ENCODE measurements at regions not wholly inside any gene's neighbourhood (a gene's known extent, or its start where the extent isn't known, plus 50 kb on each side); places are given as distances from the start of the nearest gene placed in this dataset.

DNA sequence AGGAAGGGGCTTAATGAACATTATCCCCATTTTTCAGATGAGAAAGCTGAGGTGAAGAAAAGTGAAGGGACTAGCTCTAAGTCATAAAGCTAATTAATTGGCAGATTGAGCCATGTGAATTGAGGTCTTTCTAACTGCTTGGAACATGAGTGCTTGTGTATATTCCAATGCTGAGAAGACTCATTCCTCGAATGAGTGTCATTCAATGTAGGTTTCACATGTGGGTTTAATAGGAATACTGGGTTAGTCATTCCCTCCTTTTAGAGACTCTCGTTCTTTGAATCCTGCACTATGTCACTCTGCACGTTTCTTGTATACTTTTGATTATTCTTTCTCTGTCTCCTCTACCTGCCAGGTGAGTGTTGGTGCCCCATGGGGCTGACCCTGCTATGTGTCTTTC is 218.2 kb downstream of the HRH4 start:
- TF ChIP-seq, protein P1, sequence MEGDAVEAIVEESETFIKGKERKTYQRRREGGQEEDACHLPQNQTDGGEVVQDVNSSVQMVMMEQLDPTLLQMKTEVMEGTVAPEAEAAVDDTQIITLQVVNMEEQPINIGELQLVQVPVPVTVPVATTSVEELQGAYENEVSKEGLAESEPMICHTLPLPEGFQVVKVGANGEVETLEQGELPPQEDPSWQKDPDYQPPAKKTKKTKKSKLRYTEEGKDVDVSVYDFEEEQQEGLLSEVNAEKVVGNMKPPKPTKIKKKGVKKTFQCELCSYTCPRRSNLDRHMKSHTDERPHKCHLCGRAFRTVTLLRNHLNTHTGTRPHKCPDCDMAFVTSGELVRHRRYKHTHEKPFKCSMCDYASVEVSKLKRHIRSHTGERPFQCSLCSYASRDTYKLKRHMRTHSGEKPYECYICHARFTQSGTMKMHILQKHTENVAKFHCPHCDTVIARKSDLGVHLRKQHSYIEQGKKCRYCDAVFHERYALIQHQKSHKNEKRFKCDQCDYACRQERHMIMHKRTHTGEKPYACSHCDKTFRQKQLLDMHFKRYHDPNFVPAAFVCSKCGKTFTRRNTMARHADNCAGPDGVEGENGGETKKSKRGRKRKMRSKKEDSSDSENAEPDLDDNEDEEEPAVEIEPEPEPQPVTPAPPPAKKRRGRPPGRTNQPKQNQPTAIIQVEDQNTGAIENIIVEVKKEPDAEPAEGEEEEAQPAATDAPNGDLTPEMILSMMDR (IDR thresholded peaks at IDR 0.05; ENCODE audit: low read depth, low read length): no peak
- no peak overlapping the region for H3K4me3 ChIP-seq (ENCODE audit: low read depth, low read length)
- DNase-seq (ENCODE audit: low read depth, low spot score): no peak
- in situ Hi-C loops (cut with HindIII; ENCODE audit: low sequenced_read_pairs): no loop called here

- in situ Hi-C loops (cut with HindIII; ENCODE audit: low sequenced_read_pairs): no loop called here
- TF ChIP-seq, protein P1 (IDR thresholded peaks at IDR 0.05; ENCODE audit: low read depth, low read length): no peak
- no peak overlapping the region for H3K4me3 ChIP-seq (ENCODE audit: low read depth, low read length)
- no peak for DNase-seq (ENCODE audit: low read depth, low spot score)
These were observed 218.6 kb downstream of the HRH4 start for GRCh38 chr18:24679062-24679461.

- TF ChIP-seq, protein P1 (IDR thresholded peaks at IDR 0.05; ENCODE audit: low read depth, low read length): no peak
- DNase-seq (ENCODE audit: low read depth, low spot score): no peak
- H3K4me3 ChIP-seq (ENCODE audit: low read depth, low read length): no peak overlapping the region
- in situ Hi-C loops (cut with HindIII; ENCODE audit: low sequenced_read_pairs): no loop called here
These were observed 223.5 kb downstream of the HRH4 start for GRCh38 chr18:24683925-24684324.

DNA sequence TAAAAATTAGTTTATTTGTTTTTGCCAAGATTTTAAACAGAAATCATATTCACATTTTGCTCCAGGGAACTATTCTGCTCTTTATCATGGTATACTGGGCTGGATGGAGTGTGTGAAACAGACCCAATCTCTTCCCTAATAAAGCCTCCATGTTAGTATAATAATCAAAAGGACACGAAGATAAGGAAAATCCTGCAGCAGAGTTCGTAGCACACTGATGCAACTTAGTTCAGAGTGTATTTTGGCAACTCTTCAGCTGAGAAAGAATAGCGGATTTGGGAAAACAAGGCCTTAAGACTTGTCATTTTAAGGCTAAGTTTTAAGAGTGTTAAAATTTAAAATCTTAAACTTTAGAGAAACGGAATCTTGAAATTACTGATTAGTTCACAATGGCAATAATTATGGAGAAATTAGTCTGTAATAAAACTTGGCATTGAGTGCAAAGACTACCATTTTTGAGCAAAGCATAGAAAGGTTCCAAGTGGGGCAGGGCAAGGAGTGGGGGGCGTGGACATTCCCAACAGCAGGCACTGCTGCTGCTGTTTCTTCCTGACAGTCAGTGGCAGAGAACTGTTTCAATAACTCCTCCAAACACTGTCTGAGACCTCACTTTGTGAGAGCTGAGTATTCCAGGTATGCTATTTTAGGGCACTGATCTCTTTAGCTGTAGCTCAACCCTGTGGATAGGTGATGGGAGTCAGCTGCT is 225.0 kb downstream of the HRH4 start:
- in situ Hi-C loops (cut with HindIII; ENCODE audit: low sequenced_read_pairs): no loop called here
- TF ChIP-seq, protein P1 (IDR thresholded peaks at IDR 0.05; ENCODE audit: low read depth, low read length): no peak
- H3K4me3 ChIP-seq (ENCODE audit: low read depth, low read length): no peak overlapping the region
- DNase-seq (ENCODE audit: low read depth, low spot score): no peak

- in situ Hi-C loops (cut with HindIII; ENCODE audit: low sequenced_read_pairs): no loop called here
- TF ChIP-seq, protein P1 (IDR thresholded peaks at IDR 0.05; ENCODE audit: low read depth, low read length): no peak
- no peak for DNase-seq (ENCODE audit: low read depth, low spot score)
- no peak overlapping the region for H3K4me3 ChIP-seq (ENCODE audit: low read depth, low read length)
These were observed 234.7 kb downstream of the HRH4 start for GRCh38 chr18:24695168-24695567.

DNA sequence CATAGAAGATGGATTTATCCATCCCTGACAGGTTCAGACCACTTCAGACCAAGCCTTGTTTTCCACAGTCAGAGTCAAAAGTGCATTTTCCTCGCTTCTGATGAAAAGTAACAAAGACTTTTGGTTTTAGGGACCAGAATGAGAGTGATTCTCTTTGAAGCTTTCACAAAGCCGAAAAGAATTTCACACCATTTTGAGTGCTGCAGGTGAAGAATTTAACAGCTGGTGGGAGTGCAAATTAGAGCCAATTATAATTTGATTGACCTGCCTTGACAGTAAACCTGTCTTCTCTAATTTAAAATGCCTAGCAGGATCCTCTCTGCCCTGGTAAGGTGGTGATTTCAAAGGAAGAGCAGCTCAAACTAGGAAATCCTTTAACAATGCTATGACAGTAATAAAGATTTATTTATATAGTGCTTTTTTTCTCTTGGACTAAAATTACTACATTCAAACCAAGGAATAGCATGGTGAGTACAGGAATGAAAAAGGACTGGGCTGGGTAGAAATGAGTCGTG is 241.6 kb downstream of the HRH4 start:
- DNase-seq (ENCODE audit: low read depth, low spot score): no peak
- in situ Hi-C loops (cut with HindIII; ENCODE audit: low sequenced_read_pairs): no loop called here
- TF ChIP-seq, protein P1 (IDR thresholded peaks at IDR 0.05; ENCODE audit: low read depth, low read length): no peak
- no peak overlapping the region for H3K4me3 ChIP-seq (ENCODE audit: low read depth, low read length)
